Endodermal cell (in vitro differentiated cells): ENCODE measurements at regions not wholly inside any gene's neighbourhood (a gene's known extent, or its start where the extent isn't known, plus 50 kb on each side); places are given as distances from the start of the nearest gene placed in this dataset.

ENCODE experiments used
- DNase-seq: peaks from one replicate; pipeline ENCODE4 v3.0.0-alpha.2; 2017
- H3K27ac ChIP-seq: 2 replicates; pipeline ENCODE4 v1.5.1; 2013; ENCODE audit warnings: mild to moderate bottlenecking, low read depth, low read length, moderate library complexity
- H3K27me3 ChIP-seq: 2 replicates; pipeline ENCODE4 v1.6.1; 2013; ENCODE audit warnings: mild to moderate bottlenecking, low read length, moderate library complexity; ENCODE audit not compliant: insufficient read depth, control insufficient read depth, poor library complexity, severe bottlenecking
- H3K36me3 ChIP-seq: 2 replicates; pipeline ENCODE4 v1.7.0; 2013; ENCODE audit warnings: mild to moderate bottlenecking, low read length, moderate library complexity; ENCODE audit not compliant: control insufficient read depth, insufficient read depth
- H3K4me1 ChIP-seq: one replicate; pipeline ENCODE4 v1.7.0; 2013; ENCODE audit warnings: low read length; ENCODE audit not compliant: control insufficient read depth, insufficient read depth
- H3K4me3 ChIP-seq: 2 replicates; pipeline ENCODE4 v1.5.1; 2013; ENCODE audit warnings: mild to moderate bottlenecking, low read length, moderate library complexity
- H3K9ac ChIP-seq: 2 replicates; pipeline ENCODE4 v1.6.1; 2013; ENCODE audit warnings: mild to moderate bottlenecking, low read length, moderate library complexity; ENCODE audit not compliant: poor library complexity, severe bottlenecking; ENCODE audit errors: extremely low read depth
- H3K9me3 ChIP-seq: 2 replicates; pipeline ENCODE4 v1.6.1; 2013; ENCODE audit warnings: mild to moderate bottlenecking, low read length, moderate library complexity; ENCODE audit not compliant: control insufficient read depth
- H3K27ac Mint-ChIP-seq: 2 replicates; pipeline ENCODE4 v1.8.0; 2020; ENCODE audit warnings: mixed read lengths
- H3K27me3 Mint-ChIP-seq: 2 replicates; pipeline ENCODE4 v1.8.0; 2021; ENCODE audit warnings: mild to moderate bottlenecking, mixed read lengths; ENCODE audit not compliant: insufficient read depth
- H3K36me3 Mint-ChIP-seq: 2 replicates; pipeline ENCODE4 v1.8.0; 2020; ENCODE audit warnings: low read depth, mixed read lengths
- H3K4me1 Mint-ChIP-seq: 2 replicates; pipeline ENCODE4 v1.8.0; 2020; ENCODE audit warnings: mixed read lengths
- H3K4me3 Mint-ChIP-seq: 2 replicates; pipeline ENCODE4 v1.8.0; 2020; ENCODE audit warnings: mild to moderate bottlenecking, moderate library complexity, mixed read lengths
- H3K9me3 Mint-ChIP-seq: 2 replicates; pipeline ENCODE4 v1.8.0; 2020; ENCODE audit warnings: mild to moderate bottlenecking, mixed read lengths
- CTCF ChIP-seq: fragments of 200-600 bp; sonication (generic); conservative IDR thresholded peaks from 2 replicates; pipeline ENCODE4 v1.5.0; 2021; ENCODE audit warnings: antibody characterized with exemption, mild to moderate bottlenecking
- WGBS, 2 experiments: methylation state at CpG; one replicate each; pipeline versions ENCODE4 v1.1.5 to v1.1.7; 2013; ENCODE audit warnings: missing lambda C conversion rate in 2 of 2, mixed read lengths in 1 of 2; ENCODE audit not compliant: insufficient coverage in 1 of 2, insufficient read length in 1 of 2; 5-methylcytosine and 5-hydroxymethylcytosine counted together

DNA sequence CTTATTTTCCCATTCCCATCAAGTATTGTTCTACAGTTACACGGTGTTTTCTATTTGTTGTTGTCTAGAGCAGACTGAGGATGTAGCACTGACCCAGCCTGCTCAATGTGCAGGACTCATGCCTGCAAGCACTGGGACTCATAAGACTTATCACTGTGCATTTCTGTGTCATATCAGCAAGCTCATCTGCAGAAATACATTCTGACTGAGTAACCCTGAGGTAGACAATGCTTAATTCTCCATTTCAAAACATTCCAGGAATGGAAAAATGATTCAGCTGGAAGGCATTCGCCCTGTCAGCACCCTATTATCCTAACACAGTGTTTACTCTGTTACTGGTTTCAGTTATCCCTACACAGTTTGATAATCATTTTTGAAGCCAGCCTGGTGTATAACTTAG lies 2506.4 kb downstream of the PCDH9 start:
- 78 to 80% methylated on average over 1 to 2 of the region's 2 CpGs for WGBS, 2 experiments
- no peak for TF ChIP-seq CTCF
- Histone ChIP-seq H3K4me3 (no peak overlapping the region), H3K27me3 (no peaks in the 10 kb centered on the region), H3K36me3 (no peaks in the 10 kb centered on the region), H3K9me3 (no peaks in the 10 kb centered on the region), H3K9ac (no peak overlapping the region), H3K4me1 (no peaks in the 10 kb centered on the region), H3K27ac (no peak overlapping the region)
- Mint-ChIP-seq H3K4me3 (no peak overlapping the region), H3K27me3 (no peaks in the 10 kb centered on the region), H3K9me3 (no peaks in the 10 kb centered on the region), H3K27ac (peak overlapping the region; percentile 8), H3K36me3 (no peaks in the 10 kb centered on the region), H3K4me1 (no peaks in the 10 kb centered on the region)
- DNase-seq = no peak

GRCh38 chr13:64718116-64718515 lies 2512.0 kb downstream of the PCDH9 start:
- Histone ChIP-seq H3K27ac (no peak overlapping the region), H3K9ac (no peak overlapping the region), H3K36me3 (no peaks in the 10 kb centered on the region), H3K4me1 (no peaks in the 10 kb centered on the region), H3K4me3 (no peak overlapping the region), H3K27me3 (no peaks in the 10 kb centered on the region), H3K9me3 (no peaks in the 10 kb centered on the region)
- WGBS, 2 experiments = 57 to 87% methylated on average over 2 of the region's 2 CpGs
- no peaks in the 10 kb centered on the region for H3K36me3 Mint-ChIP-seq
- peaks cover 11% of the 10 kb centered on the region for H3K4me1 Mint-ChIP-seq
- TF ChIP-seq CTCF = no peak
- H3K27ac Mint-ChIP-seq = no peak overlapping the region
- H3K4me3 Mint-ChIP-seq = no peak overlapping the region
- peaks cover 4% of the 10 kb centered on the region for H3K9me3 Mint-ChIP-seq
- no peaks in the 10 kb centered on the region for H3K27me3 Mint-ChIP-seq
- DNase-seq = no peak

DNA sequence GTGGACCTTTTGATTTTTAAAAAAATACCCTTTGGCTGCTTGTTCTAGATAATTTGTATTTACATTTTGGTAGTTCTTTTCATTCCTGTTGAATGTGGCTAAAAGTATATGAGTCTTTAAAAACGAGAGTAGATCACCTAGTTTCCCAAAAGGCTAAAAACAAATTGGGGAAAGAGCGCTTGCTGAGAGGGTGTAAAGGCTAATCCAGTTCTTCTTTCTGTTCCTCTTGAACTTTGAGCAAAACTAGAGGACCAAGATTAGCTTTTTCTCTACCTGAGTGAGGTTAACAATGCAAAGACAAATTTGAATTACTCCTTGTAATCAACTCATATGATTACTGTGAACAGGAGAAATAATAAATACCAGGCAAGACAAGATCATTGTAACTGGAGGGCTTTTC lies 2513.2 kb downstream of the PCDH9 start:
- Mint-ChIP-seq H3K27me3 (no peaks in the 10 kb centered on the region), H3K4me1 (peaks cover 11% of the 10 kb centered on the region), H3K4me3 (no peak overlapping the region), H3K27ac (no peak overlapping the region), H3K9me3 (peaks cover 4% of the 10 kb centered on the region), H3K36me3 (no peaks in the 10 kb centered on the region)
- H3K9me3 ChIP-seq = no peaks in the 10 kb centered on the region
- no peak for TF ChIP-seq CTCF
- no peaks in the 10 kb centered on the region for H3K4me1 ChIP-seq
- peak overlapping the region; percentile 16 for H3K27ac ChIP-seq
- no peak overlapping the region for H3K4me3 ChIP-seq
- H3K27me3 ChIP-seq = no peaks in the 10 kb centered on the region
- H3K9ac ChIP-seq = no peak overlapping the region
- H3K36me3 ChIP-seq = no peaks in the 10 kb centered on the region
- DNase-seq = no peak
- WGBS, 2 experiments = 67 to 75% methylated on average over 1 to 2 of the region's 2 CpGs
